Hepatocyte (in vitro differentiated cells): ENCODE measurements at regions not wholly inside any gene's neighbourhood (a gene's known extent, or its start where the extent isn't known, plus 50 kb on each side); places are given as distances from the start of the nearest gene placed in this dataset.

ENCODE experiments used
- EZH2 ChIP-seq: fragments of 200-600 bp; sonication (generic); IDR thresholded peaks from 2 replicates; pipeline ENCODE4 v1.6.1; 2016; ENCODE audit warnings: antibody characterized with exemption, mild to moderate bottlenecking, borderline replicate concordance
- EZH2phosphoT487 ChIP-seq: fragments of 200-600 bp; sonication (generic); IDR thresholded peaks from one replicate; pipeline ENCODE4 v1.6.1; 2018; ENCODE audit warnings: antibody characterized with exemption, mild to moderate bottlenecking, low read depth, moderate library complexity; ENCODE audit not compliant: unreplicated experiment, severe bottlenecking
- TF ChIP-seq, protein P1 (sequence below): fragments of 200-600 bp; sonication (generic); IDR thresholded peaks from 2 replicates; pipeline ENCODE4 v1.5.1; 2016; ENCODE audit warnings: antibody characterized with exemption, mild to moderate bottlenecking; ENCODE audit not compliant: poor library complexity

- TF ChIP-seq, protein P1, sequence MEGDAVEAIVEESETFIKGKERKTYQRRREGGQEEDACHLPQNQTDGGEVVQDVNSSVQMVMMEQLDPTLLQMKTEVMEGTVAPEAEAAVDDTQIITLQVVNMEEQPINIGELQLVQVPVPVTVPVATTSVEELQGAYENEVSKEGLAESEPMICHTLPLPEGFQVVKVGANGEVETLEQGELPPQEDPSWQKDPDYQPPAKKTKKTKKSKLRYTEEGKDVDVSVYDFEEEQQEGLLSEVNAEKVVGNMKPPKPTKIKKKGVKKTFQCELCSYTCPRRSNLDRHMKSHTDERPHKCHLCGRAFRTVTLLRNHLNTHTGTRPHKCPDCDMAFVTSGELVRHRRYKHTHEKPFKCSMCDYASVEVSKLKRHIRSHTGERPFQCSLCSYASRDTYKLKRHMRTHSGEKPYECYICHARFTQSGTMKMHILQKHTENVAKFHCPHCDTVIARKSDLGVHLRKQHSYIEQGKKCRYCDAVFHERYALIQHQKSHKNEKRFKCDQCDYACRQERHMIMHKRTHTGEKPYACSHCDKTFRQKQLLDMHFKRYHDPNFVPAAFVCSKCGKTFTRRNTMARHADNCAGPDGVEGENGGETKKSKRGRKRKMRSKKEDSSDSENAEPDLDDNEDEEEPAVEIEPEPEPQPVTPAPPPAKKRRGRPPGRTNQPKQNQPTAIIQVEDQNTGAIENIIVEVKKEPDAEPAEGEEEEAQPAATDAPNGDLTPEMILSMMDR, result no peak
- TF ChIP-seq EZH2 (no peak), EZH2phosphoT487 (no peak)
These were observed 79.9 kb downstream of the CEBPB start for GRCh38 chr20:50270569-50270968.
